ENCODE measurements at regions not wholly inside any gene's neighbourhood (a gene's known extent, or its start where the extent isn't known, plus 50 kb on each side); places are given as distances from the start of the nearest gene placed in this dataset.
"Not testable (repeated sequence)": the region's sequence is repeated elsewhere in the genome, so short reads cannot be mapped to it uniquely, and the experiment has no call there.

GRCh38 chr2:121148481-121148880 lies 136.5 kb downstream of the TFCP2L1 start:
- no peak for DNase-seq

GRCh38 chr2:121149384-121149783 lies 135.6 kb downstream of the TFCP2L1 start:
- DNase-seq, result no peak

DNA sequence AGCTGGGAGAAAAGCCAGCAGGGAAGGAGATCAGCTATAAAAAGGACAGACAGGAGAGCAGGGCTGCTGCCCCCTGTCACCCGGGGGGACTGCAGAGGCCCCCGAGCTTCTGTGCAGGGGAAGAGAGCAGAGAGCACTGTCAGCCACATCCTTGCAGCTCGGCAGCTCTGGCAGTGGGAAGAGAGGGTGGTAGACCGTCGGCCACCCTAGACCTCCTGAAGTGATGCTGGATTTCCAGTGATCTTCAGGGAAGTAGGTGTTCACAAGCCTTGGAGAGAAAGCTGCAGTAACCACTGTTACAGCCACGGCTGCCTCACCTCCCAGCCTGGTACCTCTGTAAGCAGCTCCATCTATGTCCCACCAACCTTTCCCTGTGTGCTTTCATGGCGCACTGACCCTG lies 134.9 kb downstream of the TFCP2L1 start:
- DNase-seq, result no peak

DNA sequence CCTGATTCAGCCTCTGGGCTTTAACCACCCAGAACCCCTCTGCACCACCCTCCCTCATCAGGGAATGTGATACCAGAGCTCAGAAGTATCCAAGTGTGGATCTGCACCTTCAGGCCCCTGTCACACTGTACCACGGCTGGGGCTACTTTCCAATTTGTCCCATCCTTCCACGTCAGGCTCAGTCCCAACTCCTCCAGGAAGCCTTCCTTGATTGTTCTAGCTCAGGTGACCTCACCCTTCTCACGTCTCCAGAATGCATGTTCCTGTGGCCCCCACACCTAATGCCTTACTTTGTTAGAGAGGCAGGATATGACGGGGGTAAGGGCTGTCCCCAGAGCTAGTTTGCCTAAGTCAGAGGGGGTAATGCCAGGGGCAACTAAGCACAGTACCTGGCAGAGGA lies 134.3 kb downstream of the TFCP2L1 start:
- DNase-seq, result no peak

- DNase-seq, result no peak
Measured at GRCh38 chr2:121151311-121152109, 133.5 kb downstream of the TFCP2L1 start.

DNA sequence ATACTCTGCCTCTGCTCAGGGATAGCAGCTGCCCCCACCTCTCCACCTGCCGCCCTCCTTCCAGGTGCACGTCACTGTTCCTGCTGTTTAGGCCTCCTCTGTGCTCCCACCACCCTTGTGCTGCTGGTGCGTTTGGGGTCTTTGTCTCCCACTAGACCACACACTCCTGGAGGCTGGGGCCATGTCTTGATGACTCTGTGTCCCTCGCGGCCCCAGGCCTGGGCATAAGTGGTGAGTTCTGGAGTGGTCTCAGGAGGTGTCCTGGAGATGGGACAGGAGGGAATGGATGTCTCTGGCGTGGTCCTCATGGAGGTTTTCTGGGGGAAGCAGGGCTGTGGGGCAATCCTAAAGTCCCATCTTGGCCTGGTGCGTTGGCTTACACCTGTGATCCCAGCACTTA lies 132.1 kb downstream of the TFCP2L1 start:
- no peak for DNase-seq

DNA sequence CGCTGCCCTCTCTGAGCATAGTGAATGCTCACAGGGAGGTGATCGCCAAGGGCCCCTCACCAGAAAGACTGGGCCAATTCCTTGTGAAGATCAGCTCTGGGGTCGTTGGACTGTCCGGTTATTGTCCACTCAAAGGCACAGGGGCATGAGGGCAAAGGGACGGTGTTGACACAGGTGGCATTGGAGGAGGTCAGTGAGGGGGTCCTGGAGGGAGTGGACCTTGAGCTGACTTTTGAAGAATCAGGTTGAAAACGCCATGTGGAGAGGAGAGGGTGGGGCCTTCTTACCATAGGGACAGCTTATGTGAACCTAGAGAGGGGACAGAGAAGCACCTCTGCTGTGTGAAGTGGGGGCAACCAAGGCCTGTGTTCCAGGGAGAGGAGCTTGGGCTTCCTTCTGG lies 131.5 kb downstream of the TFCP2L1 start:
- DNase-seq, result no peak

- DNase-seq, result no peak
Measured at GRCh38 chr2:121155502-121156056, 129.4 kb downstream of the TFCP2L1 start.

- DNase-seq, result not testable (repeated sequence)
Measured at GRCh38 chr2:121157481-121157880, 127.5 kb downstream of the TFCP2L1 start.

DNA sequence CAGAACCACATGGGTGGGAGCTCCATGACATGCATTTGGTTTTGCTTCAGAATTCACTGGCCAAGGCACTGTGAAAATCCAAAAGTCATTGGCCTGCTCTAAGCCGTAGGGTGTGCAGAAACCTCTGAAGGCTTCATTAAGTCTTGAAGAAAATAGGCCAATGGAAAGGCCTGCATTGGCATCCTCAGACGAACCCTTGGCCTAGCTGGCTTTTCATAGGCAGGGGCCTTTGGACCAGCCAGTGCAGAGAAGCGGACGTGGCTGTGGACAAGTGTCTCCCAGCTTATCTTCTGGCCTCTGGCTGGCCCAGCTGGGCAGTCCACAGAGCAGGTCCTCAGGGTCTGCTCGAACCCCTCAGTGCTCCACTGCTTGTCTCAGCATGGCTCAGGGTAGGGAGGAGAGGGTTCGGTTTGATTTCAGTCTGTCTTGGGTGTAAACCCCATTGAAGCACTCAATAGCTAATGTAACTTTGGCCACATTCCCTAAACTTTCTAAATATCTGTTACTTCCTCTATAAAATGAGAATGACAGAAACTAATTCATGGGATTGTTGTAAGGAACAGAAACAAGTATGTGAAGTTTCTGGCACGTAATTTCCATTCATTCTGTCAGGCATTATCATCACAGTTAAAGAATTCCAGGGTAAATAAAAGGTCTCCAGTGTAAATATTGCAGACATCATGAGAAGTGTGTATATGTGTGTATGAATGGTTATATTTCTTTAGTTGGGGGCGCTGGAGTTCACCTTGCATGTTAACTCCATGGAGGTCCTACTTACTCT lies 125.5 kb downstream of the TFCP2L1 start:
- no peak for DNase-seq

- DNase-seq, result no peak
Measured at GRCh38 chr2:121160366-121160765, 124.6 kb downstream of the TFCP2L1 start.

- no peak for DNase-seq
Measured at GRCh38 chr2:121161272-121161671, 123.7 kb downstream of the TFCP2L1 start.

- no peak for DNase-seq
Measured at GRCh38 chr2:121162893-121163292, 122.1 kb downstream of the TFCP2L1 start.

GRCh38 chr2:121164042-121164441 lies 121.0 kb downstream of the TFCP2L1 start:
- DNase-seq, result no peak

- DNase-seq, result no peak
Measured at GRCh38 chr2:121165038-121165542, 119.9 kb downstream of the TFCP2L1 start.
